WTC11 (cell line): ENCODE measurements at regions not wholly inside any gene's neighbourhood (a gene's known extent, or its start where the extent isn't known, plus 50 kb on each side); places are given as distances from the start of the nearest gene placed in this dataset.

ENCODE experiments used
- CTCF ChIP-seq: fragments of 200-600 bp; IDR thresholded peaks from 2 replicates; pipeline ENCODE4 v1.8.0; 2022; ENCODE audit warnings: antibody characterized with exemption
- ETV6 ChIP-seq: sonication (generic); formaldehyde crosslinking; IDR thresholded peaks from 2 replicates; pipeline ENCODE4 v1.8.1; 2022; ENCODE audit warnings: mild to moderate bottlenecking, missing genetic modification reagents
- IRF1 ChIP-seq: sonication (generic); formaldehyde crosslinking; IDR thresholded peaks from 2 replicates; pipeline ENCODE4 v1.8.0; 2023; ENCODE audit warnings: missing genetic modification reagents
- ZBTB43 ChIP-seq: sonication (generic); formaldehyde crosslinking; IDR thresholded peaks from 2 replicates; pipeline ENCODE4 v1.8.1; 2023; ENCODE audit warnings: mild to moderate bottlenecking, missing genetic modification reagents
- ZNF121 ChIP-seq: sonication (generic); formaldehyde crosslinking; IDR thresholded peaks from 2 replicates; pipeline ENCODE4 v1.8.0; 2023; ENCODE audit warnings: missing genetic modification reagents
- TF ChIP-seq, protein P1 (sequence below): sonication (generic); formaldehyde crosslinking; IDR thresholded peaks from 2 replicates; pipeline ENCODE4 v1.8.1; 2022; ENCODE audit warnings: low read depth, missing genetic modification reagents, borderline replicate concordance

- TF ChIP-seq IRF1 (CRISPR knock-in tag), result no peak
- no peak for TF ChIP-seq ZBTB43 (CRISPR knock-in tag)
- TF ChIP-seq, protein P1, sequence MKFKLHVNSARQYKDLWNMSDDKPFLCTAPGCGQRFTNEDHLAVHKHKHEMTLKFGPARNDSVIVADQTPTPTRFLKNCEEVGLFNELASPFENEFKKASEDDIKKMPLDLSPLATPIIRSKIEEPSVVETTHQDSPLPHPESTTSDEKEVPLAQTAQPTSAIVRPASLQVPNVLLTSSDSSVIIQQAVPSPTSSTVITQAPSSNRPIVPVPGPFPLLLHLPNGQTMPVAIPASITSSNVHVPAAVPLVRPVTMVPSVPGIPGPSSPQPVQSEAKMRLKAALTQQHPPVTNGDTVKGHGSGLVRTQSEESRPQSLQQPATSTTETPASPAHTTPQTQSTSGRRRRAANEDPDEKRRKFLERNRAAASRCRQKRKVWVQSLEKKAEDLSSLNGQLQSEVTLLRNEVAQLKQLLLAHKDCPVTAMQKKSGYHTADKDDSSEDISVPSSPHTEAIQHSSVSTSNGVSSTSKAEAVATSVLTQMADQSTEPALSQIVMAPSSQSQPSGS (CRISPR knock-in tag), result no peak
- TF ChIP-seq CTCF, result no peak
- no peak for TF ChIP-seq ETV6
- no peak for TF ChIP-seq ZNF121 (CRISPR knock-in tag)
These were observed 72.6 kb downstream of the ATP6V1G3 start for GRCh38 chr1:198467907-198468306.
